GM23338 (cell line): ENCODE measurements at regions not wholly inside any gene's neighbourhood (a gene's known extent, or its start where the extent isn't known, plus 50 kb on each side); places are given as distances from the start of the nearest gene placed in this dataset.

ENCODE experiments used
- ATAC-seq: fragments of 200-7000 bp; cut with Tn5 transposase; 3 replicates; pipeline ENCODE4 v1.9.1; 2020
- DNase-seq: peaks from one replicate; pipeline ENCODE4 v3.0.0-alpha.2; 2015; ENCODE audit warnings: low spot score
- H2AFZ ChIP-seq: fragments of 200-600 bp; sonication (generic); 2 replicates; pipeline ENCODE4 v1.8.0; 2016; ENCODE audit warnings: antibody characterized with exemption, mild to moderate bottlenecking, moderate library complexity
- H3F3A ChIP-seq: fragments of 200-600 bp; sonication (generic); replicated peaks from 2 replicates; pipeline ENCODE4 v1.8.0; 2017; ENCODE audit warnings: antibody characterized with exemption, mixed run types, low read depth
- H3K27ac ChIP-seq: fragments of 200-600 bp; sonication (generic); 2 replicates; pipeline ENCODE4 v1.6.1; 2016; ENCODE audit warnings: low read depth
- H3K27me3 ChIP-seq: fragments of 200-600 bp; sonication (generic); 2 replicates; pipeline ENCODE4 v1.8.0; 2016; ENCODE audit warnings: mild to moderate bottlenecking, mixed run types, moderate library complexity; ENCODE audit not compliant: insufficient read depth
- H3K36me3 ChIP-seq: fragments of 200-600 bp; sonication (generic); 2 replicates; pipeline ENCODE4 v1.8.0; 2016; ENCODE audit warnings: mild to moderate bottlenecking; ENCODE audit not compliant: insufficient read depth
- H3K4me1 ChIP-seq: fragments of 200-600 bp; sonication (generic); 2 replicates; pipeline ENCODE4 v1.8.0; 2016; ENCODE audit warnings: mild to moderate bottlenecking, moderate library complexity; ENCODE audit not compliant: insufficient read depth
- H3K4me2 ChIP-seq: fragments of 200-600 bp; sonication (generic); 2 replicates; pipeline ENCODE4 v1.7.1; 2017; ENCODE audit warnings: mixed run types
- H3K4me3 ChIP-seq: fragments of 200-600 bp; sonication (generic); 2 replicates; pipeline ENCODE4 v1.6.1; 2016; ENCODE audit warnings: mixed run types
- H3K79me2 ChIP-seq: fragments of 200-600 bp; sonication (generic); replicated peaks from 2 replicates; pipeline ENCODE4 v1.8.0; 2017; ENCODE audit warnings: mild to moderate bottlenecking; ENCODE audit not compliant: insufficient read depth
- H3K9me2 ChIP-seq: fragments of 200-600 bp; sonication (generic); 2 replicates; pipeline ENCODE4 v1.8.0; 2017; ENCODE audit not compliant: insufficient read depth
- H4K20me1 ChIP-seq: fragments of 200-600 bp; sonication (generic); replicated peaks from 2 replicates; pipeline ENCODE4 v1.8.0; 2017; ENCODE audit warnings: mild to moderate bottlenecking; ENCODE audit not compliant: insufficient read depth
- H3K27ac Mint-ChIP-seq: 2 replicates; pipeline ENCODE4 v1.8.0; 2020; ENCODE audit warnings: inconsistent platforms, mild to moderate bottlenecking, moderate library complexity, mixed read lengths
- H3K27me3 Mint-ChIP-seq: 3 replicates; pipeline ENCODE4 v1.8.0; 2022; ENCODE audit warnings: low read depth, mild to moderate bottlenecking, moderate library complexity, mixed read lengths, inconsistent platforms; ENCODE audit not compliant: insufficient read depth, poor library complexity
- H3K36me3 Mint-ChIP-seq: 3 replicates; pipeline ENCODE4 v1.8.0; 2021; ENCODE audit warnings: low read depth, mild to moderate bottlenecking, inconsistent platforms, moderate library complexity, mixed read lengths
- H3K4me1 Mint-ChIP-seq: 3 replicates; pipeline ENCODE4 v1.8.0; 2020; ENCODE audit warnings: mild to moderate bottlenecking, inconsistent platforms, mixed read lengths
- H3K4me3 Mint-ChIP-seq: 3 replicates; pipeline ENCODE4 v1.8.0; 2021; ENCODE audit warnings: moderate library complexity, mild to moderate bottlenecking, inconsistent platforms, mixed read lengths
- H3K9me3 Mint-ChIP-seq: 3 replicates; pipeline ENCODE4 v1.8.0; 2020; ENCODE audit warnings: moderate library complexity, mild to moderate bottlenecking, inconsistent platforms, mixed read lengths
- EZH2 ChIP-seq: fragments of 200-600 bp; sonication (generic); IDR thresholded peaks from one replicate; pipeline ENCODE4 v1.8.0; 2017; ENCODE audit warnings: antibody characterized with exemption, mild to moderate bottlenecking, low read depth; ENCODE audit not compliant: unreplicated experiment
- JUNB ChIP-seq: IDR thresholded peaks from one replicate; pipeline ENCODE4 v1.6.1; 2016; ENCODE audit warnings: antibody characterized with exemption; ENCODE audit not compliant: unreplicated experiment
- NANOG ChIP-seq: IDR thresholded peaks from 2 replicates; pipeline ENCODE4 v1.6.1; 2016; ENCODE audit warnings: antibody characterized with exemption, borderline replicate concordance
- POLR2AphosphoS5 ChIP-seq: IDR thresholded peaks from 2 replicates; pipeline ENCODE4 v1.6.1; 2016; ENCODE audit warnings: antibody characterized with exemption, low read depth
- STAT1 ChIP-seq: IDR thresholded peaks from one replicate; pipeline ENCODE4 v1.6.1; 2016; ENCODE audit warnings: antibody characterized with exemption; ENCODE audit not compliant: unreplicated experiment
- ZNF114 ChIP-seq: fragments of 250-450 bp; sonication (Bioruptor Pico); IDR thresholded peaks from 2 replicates; pipeline ENCODE4 v1.5.0; 2020; ENCODE audit warnings: mild to moderate bottlenecking, moderate library complexity
- ZNF331 ChIP-seq: fragments of 250-450 bp; sonication (Bioruptor Pico); IDR thresholded peaks from 2 replicates; pipeline ENCODE4 v1.5.0; 2020; ENCODE audit warnings: low read depth, mild to moderate bottlenecking, moderate library complexity
- TF ChIP-seq, protein P1 (sequence below): IDR thresholded peaks from one replicate; pipeline ENCODE4 v1.6.1; 2018; ENCODE audit warnings: antibody characterized with exemption; ENCODE audit not compliant: unreplicated experiment
- TF ChIP-seq, protein P2 (sequence below): IDR thresholded peaks from 2 replicates; pipeline ENCODE4 v1.6.1; 2016; ENCODE audit warnings: antibody characterized with exemption
- TF ChIP-seq, protein P3 (sequence below), 2 experiments: fragments of 200-600 bp in 1 of 2; sonication (generic) in 1 of 2; conservative IDR thresholded peaks; 2 replicates each; pipeline versions ENCODE4 v1.5.1 to v1.6.1; 2016 to 2017; ENCODE audit warnings: antibody characterized with exemption in 2 of 2, low read depth in 2 of 2, mild to moderate bottlenecking in 2 of 2, moderate library complexity in 1 of 2

DNA sequence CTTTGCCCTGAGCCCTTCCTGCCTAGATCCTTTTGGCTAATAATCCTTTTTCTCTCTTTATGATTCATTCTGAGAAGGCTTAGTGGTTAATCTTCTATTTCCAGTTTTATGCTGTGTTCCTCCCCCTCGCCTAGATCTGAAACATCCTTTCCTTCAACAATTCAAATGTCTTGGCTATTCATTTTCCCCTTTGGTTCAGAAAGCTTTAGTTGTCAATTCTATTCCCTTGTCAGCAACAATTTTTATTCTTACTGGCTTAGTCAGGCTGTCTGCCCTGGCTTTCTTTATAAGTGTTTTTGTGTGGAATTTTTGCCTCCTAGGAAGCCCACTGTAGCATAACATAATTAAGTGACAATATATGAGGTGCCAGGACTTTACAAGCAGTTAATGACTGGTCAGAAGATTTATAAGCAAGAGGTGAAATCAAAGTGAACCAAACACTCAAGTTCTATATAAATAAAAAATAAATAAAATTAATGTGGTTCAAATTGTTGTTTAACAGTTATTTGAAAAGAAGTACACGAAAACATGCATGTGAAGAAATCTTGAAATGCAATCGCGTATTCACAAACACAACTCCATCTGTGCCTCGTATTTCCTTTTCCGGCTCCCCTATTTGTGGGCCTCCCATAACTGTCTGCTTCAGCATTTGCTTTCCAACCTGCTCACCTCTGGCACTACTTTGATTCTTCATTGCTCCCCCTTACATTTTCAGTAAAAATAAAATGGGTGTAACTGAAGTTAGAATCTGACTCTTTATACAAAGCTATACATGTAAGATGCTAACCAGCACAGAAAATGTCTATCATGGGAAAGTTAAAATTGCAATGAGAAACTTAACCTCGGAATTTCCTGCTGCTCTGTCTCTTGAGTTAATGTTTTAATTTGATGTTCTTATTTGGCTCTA, 235.4 kb downstream of the SPRY1 start:
- Histone ChIP-seq H2AFZ (no peak overlapping the region), H3K36me3 (no peaks in the 10 kb centered on the region), H3K4me3 (no peak overlapping the region), H3F3A (no peaks in the 10 kb centered on the region), H4K20me1 (no peaks in the 10 kb centered on the region), H3K4me2 (no peak overlapping the region), H3K27ac (no peak overlapping the region), H3K27me3 (no peaks in the 10 kb centered on the region), H3K9me2 (no peaks in the 10 kb centered on the region), H3K79me2 (no peaks in the 10 kb centered on the region), H3K4me1 (no peaks in the 10 kb centered on the region)
- H3K4me1 Mint-ChIP-seq: peaks cover 3% of the 10 kb centered on the region; the same call in 2 of the 3 replicates
- no peak overlapping the region for H3K4me3 Mint-ChIP-seq
- H3K27ac Mint-ChIP-seq: no peak overlapping the region; the same call in 1 of the 2 replicates
- TF ChIP-seq ZNF331 (CRISPR knock-in tag) (no peak), EZH2 (no peak), JUNB (no peak)
- no peaks in the 10 kb centered on the region for H3K36me3 Mint-ChIP-seq
- no peak for ATAC-seq
- H3K27me3 Mint-ChIP-seq: no peaks in the 10 kb centered on the region
- peaks cover 6% of the 10 kb centered on the region; the same call in 1 of the 3 replicates for H3K9me3 Mint-ChIP-seq
- DNase-seq: no peak

DNA sequence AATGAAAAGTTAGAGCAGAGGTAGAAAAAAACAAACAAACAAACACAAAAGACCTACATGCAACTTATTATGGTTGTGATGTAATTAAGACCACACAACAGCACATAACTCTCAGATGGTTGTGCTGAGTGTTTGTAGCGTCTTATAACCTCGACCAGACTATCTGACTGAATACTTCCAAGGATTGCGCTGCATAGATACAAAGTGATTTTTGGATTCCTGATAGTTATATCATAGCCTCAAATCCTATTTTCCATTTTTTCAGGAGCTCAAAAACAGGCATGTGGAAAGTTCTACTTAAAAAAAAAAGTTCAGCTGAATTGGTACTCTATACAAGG, 236.1 kb downstream of the SPRY1 start:
- Histone ChIP-seq H3K27me3 (no peaks in the 10 kb centered on the region), H3K9me2 (no peaks in the 10 kb centered on the region), H3K27ac (no peak overlapping the region), H3F3A (no peaks in the 10 kb centered on the region), H3K4me3 (no peak overlapping the region), H3K4me1 (no peaks in the 10 kb centered on the region), H4K20me1 (no peaks in the 10 kb centered on the region), H3K36me3 (no peaks in the 10 kb centered on the region), H3K79me2 (no peaks in the 10 kb centered on the region), H2AFZ (no peak overlapping the region), H3K4me2 (no peak overlapping the region)
- Mint-ChIP-seq H3K36me3 (no peaks in the 10 kb centered on the region), H3K27ac (no peak overlapping the region), H3K4me1 (peaks cover 3% of the 10 kb centered on the region; the same call in 2 of the 3 replicates), H3K27me3 (no peaks in the 10 kb centered on the region), H3K4me3 (no peak overlapping the region), H3K9me3 (peaks cover 6% of the 10 kb centered on the region; the same call in 1 of the 3 replicates)
- no peak for DNase-seq
- no peak for ATAC-seq
- TF ChIP-seq, protein P1, sequence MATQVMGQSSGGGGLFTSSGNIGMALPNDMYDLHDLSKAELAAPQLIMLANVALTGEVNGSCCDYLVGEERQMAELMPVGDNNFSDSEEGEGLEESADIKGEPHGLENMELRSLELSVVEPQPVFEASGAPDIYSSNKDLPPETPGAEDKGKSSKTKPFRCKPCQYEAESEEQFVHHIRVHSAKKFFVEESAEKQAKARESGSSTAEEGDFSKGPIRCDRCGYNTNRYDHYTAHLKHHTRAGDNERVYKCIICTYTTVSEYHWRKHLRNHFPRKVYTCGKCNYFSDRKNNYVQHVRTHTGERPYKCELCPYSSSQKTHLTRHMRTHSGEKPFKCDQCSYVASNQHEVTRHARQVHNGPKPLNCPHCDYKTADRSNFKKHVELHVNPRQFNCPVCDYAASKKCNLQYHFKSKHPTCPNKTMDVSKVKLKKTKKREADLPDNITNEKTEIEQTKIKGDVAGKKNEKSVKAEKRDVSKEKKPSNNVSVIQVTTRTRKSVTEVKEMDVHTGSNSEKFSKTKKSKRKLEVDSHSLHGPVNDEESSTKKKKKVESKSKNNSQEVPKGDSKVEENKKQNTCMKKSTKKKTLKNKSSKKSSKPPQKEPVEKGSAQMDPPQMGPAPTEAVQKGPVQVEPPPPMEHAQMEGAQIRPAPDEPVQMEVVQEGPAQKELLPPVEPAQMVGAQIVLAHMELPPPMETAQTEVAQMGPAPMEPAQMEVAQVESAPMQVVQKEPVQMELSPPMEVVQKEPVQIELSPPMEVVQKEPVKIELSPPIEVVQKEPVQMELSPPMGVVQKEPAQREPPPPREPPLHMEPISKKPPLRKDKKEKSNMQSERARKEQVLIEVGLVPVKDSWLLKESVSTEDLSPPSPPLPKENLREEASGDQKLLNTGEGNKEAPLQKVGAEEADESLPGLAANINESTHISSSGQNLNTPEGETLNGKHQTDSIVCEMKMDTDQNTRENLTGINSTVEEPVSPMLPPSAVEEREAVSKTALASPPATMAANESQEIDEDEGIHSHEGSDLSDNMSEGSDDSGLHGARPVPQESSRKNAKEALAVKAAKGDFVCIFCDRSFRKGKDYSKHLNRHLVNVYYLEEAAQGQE: no peak
- TF ChIP-seq ZNF114 (CRISPR knock-in tag) (no peak), POLR2AphosphoS5 (no peak), STAT1 (no peak), NANOG (no peak), ZNF331 (CRISPR knock-in tag) (no peak)
- TF ChIP-seq, protein P2, sequence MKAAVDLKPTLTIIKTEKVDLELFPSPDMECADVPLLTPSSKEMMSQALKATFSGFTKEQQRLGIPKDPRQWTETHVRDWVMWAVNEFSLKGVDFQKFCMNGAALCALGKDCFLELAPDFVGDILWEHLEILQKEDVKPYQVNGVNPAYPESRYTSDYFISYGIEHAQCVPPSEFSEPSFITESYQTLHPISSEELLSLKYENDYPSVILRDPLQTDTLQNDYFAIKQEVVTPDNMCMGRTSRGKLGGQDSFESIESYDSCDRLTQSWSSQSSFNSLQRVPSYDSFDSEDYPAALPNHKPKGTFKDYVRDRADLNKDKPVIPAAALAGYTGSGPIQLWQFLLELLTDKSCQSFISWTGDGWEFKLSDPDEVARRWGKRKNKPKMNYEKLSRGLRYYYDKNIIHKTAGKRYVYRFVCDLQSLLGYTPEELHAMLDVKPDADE: no peak
- TF ChIP-seq, protein P3, sequence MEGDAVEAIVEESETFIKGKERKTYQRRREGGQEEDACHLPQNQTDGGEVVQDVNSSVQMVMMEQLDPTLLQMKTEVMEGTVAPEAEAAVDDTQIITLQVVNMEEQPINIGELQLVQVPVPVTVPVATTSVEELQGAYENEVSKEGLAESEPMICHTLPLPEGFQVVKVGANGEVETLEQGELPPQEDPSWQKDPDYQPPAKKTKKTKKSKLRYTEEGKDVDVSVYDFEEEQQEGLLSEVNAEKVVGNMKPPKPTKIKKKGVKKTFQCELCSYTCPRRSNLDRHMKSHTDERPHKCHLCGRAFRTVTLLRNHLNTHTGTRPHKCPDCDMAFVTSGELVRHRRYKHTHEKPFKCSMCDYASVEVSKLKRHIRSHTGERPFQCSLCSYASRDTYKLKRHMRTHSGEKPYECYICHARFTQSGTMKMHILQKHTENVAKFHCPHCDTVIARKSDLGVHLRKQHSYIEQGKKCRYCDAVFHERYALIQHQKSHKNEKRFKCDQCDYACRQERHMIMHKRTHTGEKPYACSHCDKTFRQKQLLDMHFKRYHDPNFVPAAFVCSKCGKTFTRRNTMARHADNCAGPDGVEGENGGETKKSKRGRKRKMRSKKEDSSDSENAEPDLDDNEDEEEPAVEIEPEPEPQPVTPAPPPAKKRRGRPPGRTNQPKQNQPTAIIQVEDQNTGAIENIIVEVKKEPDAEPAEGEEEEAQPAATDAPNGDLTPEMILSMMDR (conservative IDR thresholded peaks at IDR 0.05; ENCODE audit: low read depth in 2 of 2): no peak
